ENCODE measurements at regions not wholly inside any gene's neighbourhood (a gene's known extent, or its start where the extent isn't known, plus 50 kb on each side); places are given as distances from the start of the nearest gene placed in this dataset.

DNA sequence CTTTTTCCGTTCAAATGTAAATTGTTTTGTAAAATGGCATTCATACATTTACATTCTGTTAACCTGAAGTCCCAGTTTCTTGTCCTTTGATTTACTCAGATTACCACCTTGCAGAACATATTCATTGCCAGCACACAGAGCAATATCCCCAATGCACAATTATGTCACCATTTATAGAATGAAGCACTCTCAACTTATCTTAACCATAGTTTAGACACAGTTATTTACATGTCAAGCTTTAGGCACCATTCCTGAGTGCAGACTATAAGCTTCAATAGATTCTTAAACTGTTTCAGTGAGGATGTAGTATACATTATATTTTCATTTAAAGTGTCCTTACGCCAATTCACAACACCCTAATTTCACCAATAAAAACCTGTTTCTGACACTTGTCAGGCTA, 1977.9 kb downstream of the SUCLG1 start:
- TF ChIP-seq, protein P1, sequence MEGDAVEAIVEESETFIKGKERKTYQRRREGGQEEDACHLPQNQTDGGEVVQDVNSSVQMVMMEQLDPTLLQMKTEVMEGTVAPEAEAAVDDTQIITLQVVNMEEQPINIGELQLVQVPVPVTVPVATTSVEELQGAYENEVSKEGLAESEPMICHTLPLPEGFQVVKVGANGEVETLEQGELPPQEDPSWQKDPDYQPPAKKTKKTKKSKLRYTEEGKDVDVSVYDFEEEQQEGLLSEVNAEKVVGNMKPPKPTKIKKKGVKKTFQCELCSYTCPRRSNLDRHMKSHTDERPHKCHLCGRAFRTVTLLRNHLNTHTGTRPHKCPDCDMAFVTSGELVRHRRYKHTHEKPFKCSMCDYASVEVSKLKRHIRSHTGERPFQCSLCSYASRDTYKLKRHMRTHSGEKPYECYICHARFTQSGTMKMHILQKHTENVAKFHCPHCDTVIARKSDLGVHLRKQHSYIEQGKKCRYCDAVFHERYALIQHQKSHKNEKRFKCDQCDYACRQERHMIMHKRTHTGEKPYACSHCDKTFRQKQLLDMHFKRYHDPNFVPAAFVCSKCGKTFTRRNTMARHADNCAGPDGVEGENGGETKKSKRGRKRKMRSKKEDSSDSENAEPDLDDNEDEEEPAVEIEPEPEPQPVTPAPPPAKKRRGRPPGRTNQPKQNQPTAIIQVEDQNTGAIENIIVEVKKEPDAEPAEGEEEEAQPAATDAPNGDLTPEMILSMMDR (IDR thresholded peaks at IDR 0.05) = no peak
- TF ChIP-seq ZFX (IDR thresholded peaks at IDR 0.05; ENCODE audit: borderline replicate concordance) = no peak

All from 22Rv1 (cell line).